ENCODE measurements at regions not wholly inside any gene's neighbourhood (a gene's known extent, or its start where the extent isn't known, plus 50 kb on each side); places are given as distances from the start of the nearest gene placed in this dataset.

- TF ChIP-seq POLR2A (IDR thresholded peaks at IDR 0.05), result no peak
- TF ChIP-seq, protein P1, sequence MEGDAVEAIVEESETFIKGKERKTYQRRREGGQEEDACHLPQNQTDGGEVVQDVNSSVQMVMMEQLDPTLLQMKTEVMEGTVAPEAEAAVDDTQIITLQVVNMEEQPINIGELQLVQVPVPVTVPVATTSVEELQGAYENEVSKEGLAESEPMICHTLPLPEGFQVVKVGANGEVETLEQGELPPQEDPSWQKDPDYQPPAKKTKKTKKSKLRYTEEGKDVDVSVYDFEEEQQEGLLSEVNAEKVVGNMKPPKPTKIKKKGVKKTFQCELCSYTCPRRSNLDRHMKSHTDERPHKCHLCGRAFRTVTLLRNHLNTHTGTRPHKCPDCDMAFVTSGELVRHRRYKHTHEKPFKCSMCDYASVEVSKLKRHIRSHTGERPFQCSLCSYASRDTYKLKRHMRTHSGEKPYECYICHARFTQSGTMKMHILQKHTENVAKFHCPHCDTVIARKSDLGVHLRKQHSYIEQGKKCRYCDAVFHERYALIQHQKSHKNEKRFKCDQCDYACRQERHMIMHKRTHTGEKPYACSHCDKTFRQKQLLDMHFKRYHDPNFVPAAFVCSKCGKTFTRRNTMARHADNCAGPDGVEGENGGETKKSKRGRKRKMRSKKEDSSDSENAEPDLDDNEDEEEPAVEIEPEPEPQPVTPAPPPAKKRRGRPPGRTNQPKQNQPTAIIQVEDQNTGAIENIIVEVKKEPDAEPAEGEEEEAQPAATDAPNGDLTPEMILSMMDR (IDR thresholded peaks at IDR 0.05), result no peak
Measured at GRCh38 chr3:124570232-124570631, 160.0 kb upstream of the UMPS start.
